HG02623 (cell line): ENCODE measurements at regions not wholly inside any gene's neighbourhood (a gene's known extent, or its start where the extent isn't known, plus 50 kb on each side); places are given as distances from the start of the nearest gene placed in this dataset.
"Not testable (repeated sequence)": the region's sequence is repeated elsewhere in the genome, so short reads cannot be mapped to it uniquely, and the experiment has no call there.

Source experiments
- ATAC-seq: cut with Tn5 transposase; IDR thresholded peaks from one replicate; pipeline ENCODE4 v1.9.1; 2021; ENCODE audit warnings: moderate library complexity; ENCODE audit not compliant: unreplicated experiment

DNA sequence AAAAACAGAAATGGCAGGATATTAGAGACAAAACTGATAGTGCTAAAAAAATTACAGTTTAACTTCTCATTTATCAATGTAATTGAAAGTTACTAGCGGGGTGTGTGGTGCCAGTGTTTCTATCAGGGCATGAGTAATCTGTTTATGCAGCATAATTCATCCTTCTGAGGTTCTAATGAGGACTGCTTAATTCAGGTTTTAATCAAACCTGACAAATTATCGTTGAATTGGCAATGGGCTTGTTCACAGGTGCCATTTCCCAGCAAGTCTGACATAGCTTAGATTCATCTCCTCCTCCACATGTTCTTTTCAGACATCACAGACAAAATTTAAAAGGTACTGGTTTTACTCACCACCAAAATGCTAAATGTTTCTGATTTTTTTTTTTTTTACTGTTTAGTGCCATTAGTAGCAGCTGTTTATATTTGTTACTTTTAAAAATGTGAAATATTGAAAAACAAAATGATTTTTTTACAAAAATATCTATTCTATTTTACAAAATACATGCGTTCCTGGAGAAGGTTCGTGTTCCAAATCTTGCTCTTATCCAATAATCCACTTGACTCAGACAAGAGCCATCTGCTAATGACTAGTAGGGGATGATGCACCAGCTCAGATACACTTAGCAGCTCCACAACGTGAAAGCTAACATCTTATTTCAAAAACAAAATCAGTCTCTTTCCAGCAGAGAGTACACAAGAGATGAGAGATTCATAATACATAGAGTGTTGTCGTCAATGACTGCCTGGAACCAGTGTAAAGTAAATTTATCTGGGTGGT lies 447.7 kb upstream of the DPPA4 start:
- no peak for ATAC-seq

DNA sequence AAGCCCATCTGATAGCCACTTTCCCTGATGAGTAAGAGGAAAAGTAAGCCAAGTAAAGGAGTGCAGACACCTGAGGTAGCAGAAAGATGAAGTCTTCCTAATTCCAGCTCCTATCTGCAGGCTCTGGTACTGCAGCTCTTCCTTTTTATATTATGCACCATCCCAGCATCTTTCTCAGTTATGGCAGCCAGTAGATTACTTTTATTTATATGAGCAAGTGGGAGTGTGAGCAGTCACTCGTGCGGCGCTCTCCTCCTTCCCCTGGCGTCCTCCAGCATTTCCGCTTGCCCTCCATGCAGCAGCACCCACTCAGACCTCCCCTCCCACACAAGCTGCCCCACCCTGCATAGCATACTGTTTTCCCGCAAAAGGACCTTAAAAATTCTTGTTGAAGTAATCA lies 465.9 kb upstream of the DPPA4 start:
- ATAC-seq: no peak

DNA sequence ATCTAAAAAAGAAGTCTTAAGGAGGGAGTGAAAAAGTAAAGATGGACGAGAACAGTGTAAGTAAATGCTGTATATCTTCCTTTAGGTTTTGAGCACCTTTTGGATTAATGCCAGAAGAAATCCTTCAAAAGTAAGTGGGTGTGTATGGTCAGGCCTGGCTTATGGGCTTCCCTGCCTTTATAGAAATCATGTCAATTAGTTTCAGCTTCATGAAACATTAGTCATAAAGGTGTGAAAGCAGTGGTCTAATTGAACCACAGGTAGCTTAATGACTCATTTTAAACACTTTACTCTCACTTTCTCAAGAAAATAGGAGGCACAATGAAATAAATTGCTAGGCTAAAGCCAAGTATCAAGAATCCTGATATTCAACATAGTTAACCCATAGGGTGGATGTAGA lies 467.4 kb upstream of the DPPA4 start:
- no peak for ATAC-seq

GRCh38 chr3:109806929-109807328 lies 469.6 kb upstream of the DPPA4 start:
- peak; percentile 78 for ATAC-seq

DNA sequence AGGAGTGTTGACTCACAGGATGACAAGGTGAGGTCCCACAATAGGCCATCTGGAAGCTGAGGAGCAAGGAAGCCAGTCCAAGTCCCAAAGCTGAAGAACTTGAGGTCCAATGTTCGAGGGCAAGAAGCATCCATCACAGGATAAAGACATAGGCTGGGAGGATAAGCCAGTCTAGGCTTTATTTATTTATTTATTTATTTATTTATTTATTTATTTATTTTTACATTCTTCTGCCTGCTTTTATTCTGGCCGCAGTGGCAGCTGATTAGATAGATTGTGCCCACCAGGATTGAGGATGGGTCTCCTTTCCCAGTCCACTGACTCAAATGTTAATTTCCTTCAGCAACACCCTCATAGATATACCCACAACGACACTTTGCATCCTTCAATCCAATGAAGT lies 472.2 kb upstream of the DPPA4 start:
- ATAC-seq: no peak

GRCh38 chr3:109818081-109818480 lies 480.7 kb upstream of the DPPA4 start:
- ATAC-seq: no peak

DNA sequence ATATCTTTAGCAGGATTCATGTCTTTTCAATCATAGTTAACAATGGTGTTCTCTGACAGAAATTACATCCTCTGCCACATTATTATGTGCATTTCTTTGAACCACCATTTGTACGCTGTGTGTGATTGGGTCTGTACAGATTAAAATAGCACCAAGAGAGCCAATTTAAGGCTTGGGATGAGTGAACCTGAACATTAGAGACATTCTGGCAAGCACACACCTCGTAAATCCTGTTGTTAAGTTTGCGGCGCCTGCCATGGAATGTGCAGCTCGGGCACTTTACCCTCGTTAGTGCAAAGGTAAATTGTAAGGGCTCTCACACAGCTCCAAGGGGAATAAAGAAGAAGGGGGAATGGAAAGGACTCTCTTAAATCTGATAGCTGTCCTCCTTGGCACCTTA lies 482.4 kb upstream of the DPPA4 start:
- no peak for ATAC-seq

- no peak for ATAC-seq
Observed at GRCh38 chr3:109825971-109826810, 488.8 kb upstream of the DPPA4 start.

- no peak for ATAC-seq
Observed at GRCh38 chr3:109831403-109831802, 494.1 kb upstream of the DPPA4 start.

GRCh38 chr3:109835958-109836357 lies 498.6 kb upstream of the DPPA4 start:
- no peak for ATAC-seq

GRCh38 chr3:109851854-109852253 lies 514.5 kb upstream of the DPPA4 start:
- no peak for ATAC-seq

GRCh38 chr3:109852283-109852682 lies 514.9 kb upstream of the DPPA4 start:
- no peak for ATAC-seq

GRCh38 chr3:109853077-109853731 lies 515.9 kb upstream of the DPPA4 start:
- ATAC-seq: no peak

GRCh38 chr3:109863701-109864100 lies 526.4 kb upstream of the DPPA4 start:
- no peak for ATAC-seq

GRCh38 chr3:109864452-109864851 lies 527.1 kb upstream of the DPPA4 start:
- no peak for ATAC-seq

DNA sequence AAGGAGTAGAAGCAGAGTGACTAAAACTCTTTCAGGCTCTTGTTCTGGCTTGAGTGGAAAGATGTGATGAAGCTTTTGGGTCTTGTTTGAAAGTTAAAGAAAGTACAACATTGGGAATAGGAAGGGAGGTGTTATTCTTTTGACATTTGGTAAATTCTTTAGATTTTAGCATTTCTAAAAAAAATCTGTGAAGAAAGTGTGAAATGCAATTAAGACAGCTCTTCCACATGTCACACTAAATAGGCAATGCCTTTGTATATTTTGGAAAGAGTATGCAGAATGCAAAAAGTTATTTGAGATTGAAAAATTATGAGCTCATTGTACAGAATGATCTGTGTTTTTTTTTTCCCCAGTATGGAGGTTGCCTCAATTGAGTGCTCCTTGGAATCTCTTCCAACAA lies 532.2 kb upstream of the DPPA4 start:
- no peak for ATAC-seq

DNA sequence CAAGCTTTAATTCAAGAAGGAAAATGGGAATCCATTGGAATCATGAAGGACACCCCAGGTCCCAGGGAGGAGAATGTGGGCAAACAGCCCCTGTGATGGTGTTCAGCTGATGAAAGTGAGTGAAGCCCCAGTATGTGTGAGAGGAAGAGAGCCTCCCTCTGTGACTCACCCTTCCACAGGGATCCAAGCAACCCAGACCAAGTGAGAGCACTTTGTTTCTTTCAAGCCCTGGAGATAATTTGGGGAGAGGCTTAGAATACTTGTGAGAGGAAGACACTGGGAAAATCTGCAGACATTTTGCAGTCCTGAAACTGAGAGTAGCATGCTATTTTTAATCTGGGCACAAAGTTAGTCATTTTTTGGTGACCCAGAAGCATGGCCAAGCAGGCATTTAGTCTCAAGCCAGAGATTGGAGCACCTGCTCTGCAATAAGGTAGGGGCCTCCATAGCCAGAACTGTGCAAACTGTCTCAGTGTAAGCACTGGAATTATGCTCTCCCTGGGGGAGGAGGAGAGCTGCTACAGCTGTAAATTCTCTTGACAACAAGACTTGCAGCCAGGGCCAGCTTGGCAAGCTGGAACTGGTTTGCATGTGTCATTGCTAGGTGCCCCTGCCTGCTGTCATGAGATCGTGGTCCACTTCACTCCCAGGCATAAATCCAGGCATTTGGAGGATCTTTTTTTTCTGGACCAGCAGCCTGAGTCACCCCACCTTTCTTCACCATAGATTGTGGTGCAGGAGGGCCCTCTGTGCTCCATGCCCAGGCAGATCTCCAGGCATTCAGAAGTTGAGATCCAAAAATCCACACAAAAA lies 537.8 kb upstream of the DPPA4 start:
- no peak for ATAC-seq

- not testable (repeated sequence) for ATAC-seq
Observed at GRCh38 chr3:109877616-109878015, 540.3 kb upstream of the DPPA4 start.

DNA sequence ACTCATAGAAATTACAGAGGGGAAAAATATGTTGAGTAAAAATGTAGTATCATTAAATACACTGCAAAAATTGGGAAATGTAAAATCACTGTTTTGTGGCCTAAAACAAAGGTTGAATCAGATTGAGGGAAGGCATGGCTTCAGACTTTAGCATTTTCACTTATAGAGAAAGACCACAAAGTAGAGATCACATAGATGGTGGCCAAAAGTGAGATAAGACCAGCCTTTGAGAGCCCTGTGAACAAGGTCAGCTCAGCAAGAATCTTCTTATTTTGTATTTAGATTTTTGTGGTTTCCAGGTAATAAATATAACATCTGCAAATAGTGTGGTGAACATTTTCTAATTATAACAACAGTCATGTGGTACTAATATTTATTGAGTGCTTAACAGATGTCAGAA lies 544.8 kb upstream of the DPPA4 start:
- ATAC-seq: no peak

GRCh38 chr3:109887293-109887692 lies 549.9 kb upstream of the DPPA4 start:
- no peak for ATAC-seq

- ATAC-seq: no peak
Observed at GRCh38 chr3:109888026-109888425, 550.7 kb upstream of the DPPA4 start.
